ENCODE measurements at regions not wholly inside any gene's neighbourhood (a gene's known extent, or its start where the extent isn't known, plus 50 kb on each side); places are given as distances from the start of the nearest gene placed in this dataset.
"Not testable (repeated sequence)": the region's sequence is repeated elsewhere in the genome, so short reads cannot be mapped to it uniquely, and the experiment has no call there.

GRCh38 chr19:14305706-14306105 is 75.5 kb upstream of the ADGRE5 start:
- no peak for TF ChIP-seq CTCF (IDR thresholded peaks at IDR 0.05)
- Histone ChIP-seq H3K36me3 (no peaks in the 10 kb centered on the region), H3K27ac (no peak overlapping the region), H3K27me3 (no peaks in the 10 kb centered on the region), H3K4me3 (no peak overlapping the region), H3K9me3 (peaks cover 0 to 3% of the 10 kb centered on the region in 2 donors), H3K4me1 (no peaks in the 10 kb centered on the region)
- DNase-seq (no peak), ATAC-seq (no peak)
- intact Hi-C loops (cut with DNase I) = no loop called here

- Histone ChIP-seq H3K36me3 (no peaks in the 10 kb centered on the region), H3K9me3 (no peaks in the 10 kb centered on the region), H3K27ac (no peak overlapping the region), H3K4me3 (no peak overlapping the region), H3K27me3 (no peaks in the 10 kb centered on the region), H3K4me1 (no peaks in the 10 kb centered on the region)
- intact Hi-C loops (cut with DNase I) = no loop called here
- DNase-seq = no peak
- ATAC-seq = no peak
- no peak for TF ChIP-seq CTCF (IDR thresholded peaks at IDR 0.05)
These were observed 80.1 kb upstream of the ADGRE5 start for GRCh38 chr19:14301150-14301549.

- Histone ChIP-seq H3K9me3 (no peaks in the 10 kb centered on the region), H3K4me1 (no peaks in the 10 kb centered on the region), H3K36me3 (no peaks in the 10 kb centered on the region), H3K4me3 (no peak overlapping the region), H3K27ac (no peak overlapping the region), H3K27me3 (no peaks in the 10 kb centered on the region)
- intact Hi-C loops (cut with DNase I) = no loop called here
- DNase-seq = no peak
- no peak for TF ChIP-seq CTCF (IDR thresholded peaks at IDR 0.05)
- no peak for ATAC-seq
These were observed 80.9 kb upstream of the ADGRE5 start for GRCh38 chr19:14300303-14300702.

GRCh38 chr19:14299224-14299827 is 81.9 kb upstream of the ADGRE5 start:
- intact Hi-C loops (cut with DNase I); H3K27ac ChIP-seq; H3K4me1 ChIP-seq; ATAC-seq; H3K36me3 ChIP-seq; H3K9me3 ChIP-seq; H3K27me3 ChIP-seq; DNase-seq; H3K4me3 ChIP-seq: not testable (repeated sequence)

GRCh38 chr19:14297883-14298576 is 83.2 kb upstream of the ADGRE5 start:
- H3K36me3 ChIP-seq; intact Hi-C loops (cut with DNase I); H3K4me3 ChIP-seq; H3K4me1 ChIP-seq; H3K9me3 ChIP-seq; H3K27me3 ChIP-seq; ATAC-seq; H3K27ac ChIP-seq: not testable (repeated sequence)
- DNase-seq = peak in 2 of 4 donors; percentile 59 to 73

GRCh38 chr19:14294974-14295373 is 86.3 kb upstream of the ADGRE5 start:
- H3K36me3 ChIP-seq; H3K27ac ChIP-seq; H3K4me3 ChIP-seq; H3K27me3 ChIP-seq; intact Hi-C loops (cut with DNase I); H3K9me3 ChIP-seq; ATAC-seq; H3K4me1 ChIP-seq; DNase-seq: not testable (repeated sequence)

- H3K4me1 ChIP-seq; H3K27me3 ChIP-seq; DNase-seq; intact Hi-C loops (cut with DNase I); H3K4me3 ChIP-seq; ATAC-seq; H3K27ac ChIP-seq; H3K36me3 ChIP-seq; H3K9me3 ChIP-seq: not testable (repeated sequence)
These were observed 87.5 kb upstream of the ADGRE5 start for GRCh38 chr19:14293816-14294170.

- H3K27ac ChIP-seq; H3K4me1 ChIP-seq; H3K4me3 ChIP-seq; H3K9me3 ChIP-seq; H3K27me3 ChIP-seq; intact Hi-C loops (cut with DNase I); H3K36me3 ChIP-seq: not testable (repeated sequence)
- peak in 1 of 4 donors; percentile 39 for DNase-seq
- ATAC-seq = peak; percentile 7
These were observed 87.3 kb upstream of the ADGRL1 start for GRCh38 chr19:14293101-14293815.

- H3K4me3 ChIP-seq; intact Hi-C loops (cut with DNase I); ATAC-seq: not testable (repeated sequence)
These were observed 83.8 kb upstream of the ADGRL1 start for GRCh38 chr19:14289810-14290209.

GRCh38 chr19:14287837-14288236 is 81.9 kb upstream of the ADGRL1 start:
- H3K9me3 ChIP-seq; H3K27ac ChIP-seq; H3K4me3 ChIP-seq; H3K4me1 ChIP-seq; DNase-seq; intact Hi-C loops (cut with DNase I); H3K27me3 ChIP-seq; ATAC-seq; H3K36me3 ChIP-seq: not testable (repeated sequence)

More at GRCh38 chr19:14289810-14290209, 83.8 kb upstream of the ADGRL1 start:
- H3K4me1 ChIP-seq, H3K27me3 ChIP-seq, DNase-seq, H3K9me3 ChIP-seq, H3K36me3 ChIP-seq, H3K27ac ChIP-seq: not testable (repeated sequence)

All from left lung (tissue), 4 donors.